Activated T-cell treated with anti-CD3 and anti-CD28 coated beads, Interleukin-2, amount 50 U/mL, for 4 hours (primary cell): ENCODE measurements at regions not wholly inside any gene's neighbourhood (a gene's known extent, or its start where the extent isn't known, plus 50 kb on each side); places are given as distances from the start of the nearest gene placed in this dataset.

Experiments
- ATAC-seq, 2 donors: fragments of 200-7000 bp; cut with Tn5 transposase; one replicate each; pipeline ENCODE4 v1.10.0; 2021
- DNase-seq: peaks from one replicate; pipeline ENCODE4 v3.0.0-alpha.2; 2020
- H3K27me3 Mint-ChIP-seq: one replicate; pipeline ENCODE4 v1.8.0; 2021; ENCODE audit warnings: low read depth, mixed read lengths
- H3K36me3 Mint-ChIP-seq: one replicate; pipeline ENCODE4 v1.8.0; 2022; ENCODE audit warnings: mixed read lengths; ENCODE audit not compliant: insufficient read depth
- H3K4me1 Mint-ChIP-seq: one replicate; pipeline ENCODE4 v1.8.0; 2021; ENCODE audit warnings: low read depth, mixed read lengths
- H3K4me3 Mint-ChIP-seq: one replicate; pipeline ENCODE4 v1.8.0; 2021; ENCODE audit warnings: mild to moderate bottlenecking, moderate library complexity, mixed read lengths
- H3K9me3 Mint-ChIP-seq: one replicate; pipeline ENCODE4 v1.8.0; 2021; ENCODE audit warnings: mixed read lengths

GRCh38 chr5:117201001-117201400, 626.4 kb upstream of the SEMA6A start:
- Mint-ChIP-seq H3K9me3 (peaks cover 3% of the 10 kb centered on the region), H3K4me3 (no peak overlapping the region), H3K27me3 (no peaks in the 10 kb centered on the region), H3K36me3 (no peaks in the 10 kb centered on the region), H3K4me1 (no peaks in the 10 kb centered on the region)
- no peak for ATAC-seq
- no peak for DNase-seq

- H3K4me1 Mint-ChIP-seq: no peaks in the 10 kb centered on the region
- no peaks in the 10 kb centered on the region for H3K36me3 Mint-ChIP-seq
- no peak overlapping the region for H3K4me3 Mint-ChIP-seq
- no peak for DNase-seq
- ATAC-seq: no peak
- H3K27me3 Mint-ChIP-seq: no peaks in the 10 kb centered on the region
- peaks cover 4% of the 10 kb centered on the region for H3K9me3 Mint-ChIP-seq
These were observed 620.5 kb upstream of the SEMA6A start for GRCh38 chr5:117195076-117195475.

- H3K4me3 Mint-ChIP-seq: no peak overlapping the region
- no peak for ATAC-seq
- no peaks in the 10 kb centered on the region for H3K4me1 Mint-ChIP-seq
These were observed 616.6 kb upstream of the SEMA6A start for GRCh38 chr5:117191251-117191650.

GRCh38 chr5:117189784-117190183, 615.2 kb upstream of the SEMA6A start:
- no peaks in the 10 kb centered on the region for H3K4me1 Mint-ChIP-seq
- no peak for DNase-seq
- H3K9me3 Mint-ChIP-seq: peaks cover 4% of the 10 kb centered on the region
- H3K36me3 Mint-ChIP-seq: no peaks in the 10 kb centered on the region
- no peak overlapping the region for H3K4me3 Mint-ChIP-seq
- no peak for ATAC-seq
- no peaks in the 10 kb centered on the region for H3K27me3 Mint-ChIP-seq

More at GRCh38 chr5:117191251-117191650, 616.6 kb upstream of the SEMA6A start:
- DNase-seq: no peak
- Mint-ChIP-seq H3K9me3 (peaks cover 4% of the 10 kb centered on the region), H3K27me3 (no peaks in the 10 kb centered on the region), H3K36me3 (no peaks in the 10 kb centered on the region)

GRCh38 chr5:117188211-117188610, 613.6 kb upstream of the SEMA6A start:
- no peaks in the 10 kb centered on the region for H3K27me3 Mint-ChIP-seq
- DNase-seq (no peak), ATAC-seq (no peak)
- no peaks in the 10 kb centered on the region for H3K36me3 Mint-ChIP-seq
- H3K4me3 Mint-ChIP-seq: no peak overlapping the region
- H3K9me3 Mint-ChIP-seq: peaks cover under 1% of the 10 kb centered on the region
- H3K4me1 Mint-ChIP-seq: no peaks in the 10 kb centered on the region

GRCh38 chr5:117186751-117187150, 612.1 kb upstream of the SEMA6A start:
- Mint-ChIP-seq H3K36me3 (no peaks in the 10 kb centered on the region), H3K27me3 (no peaks in the 10 kb centered on the region), H3K9me3 (peaks cover 4% of the 10 kb centered on the region), H3K4me3 (no peak overlapping the region), H3K4me1 (no peaks in the 10 kb centered on the region)
- DNase-seq (no peak), ATAC-seq (no peak)

- Mint-ChIP-seq H3K27me3 (no peaks in the 10 kb centered on the region), H3K4me3 (no peak overlapping the region), H3K36me3 (no peaks in the 10 kb centered on the region), H3K4me1 (no peaks in the 10 kb centered on the region), H3K9me3 (peaks cover 4% of the 10 kb centered on the region)
- DNase-seq: no peak
- no peak for ATAC-seq
These were observed 608.7 kb upstream of the SEMA6A start for GRCh38 chr5:117183326-117183725.

GRCh38 chr5:117182104-117182503, 607.5 kb upstream of the SEMA6A start:
- no peaks in the 10 kb centered on the region for H3K27me3 Mint-ChIP-seq
- H3K4me3 Mint-ChIP-seq: no peak overlapping the region
- no peaks in the 10 kb centered on the region for H3K4me1 Mint-ChIP-seq
- H3K36me3 Mint-ChIP-seq: no peaks in the 10 kb centered on the region
- DNase-seq (no peak), ATAC-seq (no peak)
- peaks cover 8% of the 10 kb centered on the region for H3K9me3 Mint-ChIP-seq

- no peaks in the 10 kb centered on the region for H3K27me3 Mint-ChIP-seq
- H3K9me3 Mint-ChIP-seq: peaks cover 4% of the 10 kb centered on the region
- H3K4me3 Mint-ChIP-seq: no peak overlapping the region
- DNase-seq (no peak), ATAC-seq (no peak)
- no peaks in the 10 kb centered on the region for H3K36me3 Mint-ChIP-seq
- H3K4me1 Mint-ChIP-seq: no peaks in the 10 kb centered on the region
These were observed 602.7 kb upstream of the SEMA6A start for GRCh38 chr5:117177302-117177701.

- DNase-seq: no peak
- Mint-ChIP-seq H3K27me3 (no peaks in the 10 kb centered on the region), H3K9me3 (peaks cover 3% of the 10 kb centered on the region), H3K4me1 (no peaks in the 10 kb centered on the region), H3K36me3 (no peaks in the 10 kb centered on the region), H3K4me3 (no peak overlapping the region)
- no peak for ATAC-seq
These were observed 590.4 kb upstream of the SEMA6A start for GRCh38 chr5:117165068-117165467.

GRCh38 chr5:117161718-117162335, 587.2 kb upstream of the SEMA6A start:
- H3K27me3 Mint-ChIP-seq: no peaks in the 10 kb centered on the region
- no peaks in the 10 kb centered on the region for H3K9me3 Mint-ChIP-seq
- H3K36me3 Mint-ChIP-seq: no peaks in the 10 kb centered on the region
- no peak for ATAC-seq
- DNase-seq: no peak
- no peak overlapping the region for H3K4me3 Mint-ChIP-seq
- H3K4me1 Mint-ChIP-seq: no peaks in the 10 kb centered on the region

- H3K4me3 Mint-ChIP-seq: no peak overlapping the region
- DNase-seq (no peak), ATAC-seq (no peak)
- H3K27me3 Mint-ChIP-seq: no peaks in the 10 kb centered on the region
- no peaks in the 10 kb centered on the region for H3K4me1 Mint-ChIP-seq
- H3K36me3 Mint-ChIP-seq: no peaks in the 10 kb centered on the region
- peaks cover 4% of the 10 kb centered on the region for H3K9me3 Mint-ChIP-seq
These were observed 585.8 kb upstream of the SEMA6A start for GRCh38 chr5:117160391-117160790.

- Mint-ChIP-seq H3K4me3 (no peak overlapping the region), H3K9me3 (peaks cover 5% of the 10 kb centered on the region), H3K36me3 (no peaks in the 10 kb centered on the region), H3K4me1 (no peaks in the 10 kb centered on the region), H3K27me3 (no peaks in the 10 kb centered on the region)
- DNase-seq (no peak), ATAC-seq (no peak)
These were observed 574.7 kb upstream of the SEMA6A start for GRCh38 chr5:117149312-117149711.

- H3K9me3 Mint-ChIP-seq: peaks cover 11% of the 10 kb centered on the region
- no peaks in the 10 kb centered on the region for H3K4me1 Mint-ChIP-seq
These were observed 569.5 kb upstream of the SEMA6A start for GRCh38 chr5:117144086-117144485.

GRCh38 chr5:117143406-117143805, 568.8 kb upstream of the SEMA6A start:
- Mint-ChIP-seq H3K4me3 (no peak overlapping the region), H3K9me3 (peaks cover 11% of the 10 kb centered on the region), H3K4me1 (no peaks in the 10 kb centered on the region), H3K27me3 (no peaks in the 10 kb centered on the region), H3K36me3 (no peaks in the 10 kb centered on the region)
- no peak for ATAC-seq
- no peak for DNase-seq

More at GRCh38 chr5:117144086-117144485, 569.5 kb upstream of the SEMA6A start:
- H3K4me3 Mint-ChIP-seq: no peak overlapping the region
- no peaks in the 10 kb centered on the region for H3K27me3 Mint-ChIP-seq
- DNase-seq (no peak), ATAC-seq (no peak)
- H3K36me3 Mint-ChIP-seq: no peaks in the 10 kb centered on the region

GRCh38 chr5:117138523-117138922, 563.9 kb upstream of the SEMA6A start:
- Mint-ChIP-seq H3K36me3 (no peaks in the 10 kb centered on the region), H3K4me3 (no peak overlapping the region), H3K9me3 (peaks cover 7% of the 10 kb centered on the region), H3K4me1 (no peaks in the 10 kb centered on the region), H3K27me3 (no peaks in the 10 kb centered on the region)
- ATAC-seq (no peak), DNase-seq (no peak)
